NCI-H446 treated with DMSO at 0.1 percent for 48 hours (cell line): ENCODE measurements at regions not wholly inside any gene's neighbourhood (a gene's known extent, or its start where the extent isn't known, plus 50 kb on each side); places are given as distances from the start of the nearest gene placed in this dataset.
"Not testable (repeated sequence)": the region's sequence is repeated elsewhere in the genome, so short reads cannot be mapped to it uniquely, and the experiment has no call there.

ENCODE experiments used
- DNase-seq: peaks from one replicate; lab custom pipeline; 2025; lab: John Stamatoyannopoulos, UW

DNA sequence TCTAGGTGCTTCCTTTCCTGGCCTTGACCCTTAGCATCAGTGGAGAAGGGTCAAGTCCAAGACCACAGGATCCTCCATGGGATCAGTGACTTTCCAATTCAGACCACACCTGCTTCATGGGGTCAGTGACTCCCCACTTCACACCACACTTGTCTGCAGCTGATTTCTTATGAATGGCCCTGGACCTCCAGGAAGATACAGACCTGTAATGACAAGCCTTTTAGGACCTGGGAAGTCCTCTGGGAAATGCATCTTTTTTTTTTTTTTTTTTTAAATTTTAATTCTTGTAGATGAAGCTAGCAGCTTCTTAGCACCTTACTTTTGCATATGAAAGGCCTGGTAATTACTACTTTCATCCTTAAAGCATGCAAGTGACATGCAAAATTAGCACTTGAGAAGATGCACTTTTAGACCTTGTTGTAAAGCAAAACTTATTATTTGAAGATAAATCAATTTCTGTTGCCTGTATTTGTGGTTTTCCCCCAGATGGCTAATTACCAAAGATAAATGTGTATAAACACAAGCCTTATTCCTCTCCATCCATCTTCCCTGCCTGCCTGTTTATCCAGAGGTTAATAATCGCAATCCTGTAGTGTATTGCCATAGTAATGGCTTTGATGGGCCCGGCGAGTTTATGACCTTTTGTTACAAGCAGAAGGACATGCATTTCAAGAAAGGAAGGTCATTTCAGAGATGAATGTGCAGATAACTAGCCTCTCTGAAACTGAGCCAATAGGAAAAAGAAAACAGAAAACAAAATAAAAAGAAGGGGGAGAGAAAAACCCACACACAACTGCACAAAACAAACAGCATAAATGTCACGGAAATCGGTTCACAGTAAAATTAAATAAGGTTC is 1018.7 kb downstream of the TYW1 start:
- DNase-seq, result no peak

DNA sequence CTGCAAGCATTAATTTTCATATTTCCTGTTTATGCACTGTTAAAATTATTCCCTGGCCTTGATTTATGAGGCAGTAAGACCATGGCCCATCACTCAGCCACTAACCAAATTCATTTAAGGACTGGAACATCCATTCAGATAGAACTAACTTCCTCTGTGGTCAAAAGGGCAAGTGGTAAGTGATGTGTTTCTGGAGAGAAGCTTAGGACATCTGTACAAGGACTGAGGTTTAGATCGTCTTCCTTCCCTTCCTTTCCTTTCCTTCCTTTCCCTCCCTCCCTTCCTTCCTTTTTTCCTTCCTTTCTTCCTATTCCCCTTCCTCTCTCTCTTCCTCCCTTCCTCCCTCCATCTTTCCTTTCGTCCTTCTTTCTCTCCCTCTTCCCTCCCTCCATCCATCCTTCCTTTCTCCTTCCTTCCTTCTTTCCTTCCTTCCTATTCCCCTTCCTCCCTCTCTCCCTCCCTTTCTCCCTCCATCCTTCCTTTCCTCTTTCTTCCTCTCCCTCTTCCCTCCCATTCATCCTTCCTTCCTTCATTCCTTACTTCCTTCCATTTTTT is 1019.4 kb downstream of the TYW1 start:
- DNase-seq, result no peak

DNA sequence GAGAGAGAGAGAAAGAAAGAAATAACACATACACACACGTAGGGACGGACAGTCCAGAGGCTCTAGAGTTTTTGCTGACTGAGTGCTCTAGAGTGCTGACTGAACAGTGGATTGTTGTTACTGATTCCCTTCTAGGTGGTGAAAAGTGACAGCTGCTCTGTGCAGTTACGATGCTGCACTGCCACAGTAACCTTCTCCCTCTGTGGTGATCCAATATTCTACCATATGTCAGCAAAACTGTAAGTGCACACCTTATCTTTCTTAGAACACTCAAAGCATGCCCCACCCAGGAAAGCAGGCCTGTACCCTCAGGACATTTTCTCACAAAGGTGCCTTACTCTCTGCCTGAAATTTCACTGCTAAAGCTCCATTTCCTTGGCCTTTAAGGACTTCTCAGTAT is 1023.5 kb downstream of the TYW1 start:
- no peak for DNase-seq

DNA sequence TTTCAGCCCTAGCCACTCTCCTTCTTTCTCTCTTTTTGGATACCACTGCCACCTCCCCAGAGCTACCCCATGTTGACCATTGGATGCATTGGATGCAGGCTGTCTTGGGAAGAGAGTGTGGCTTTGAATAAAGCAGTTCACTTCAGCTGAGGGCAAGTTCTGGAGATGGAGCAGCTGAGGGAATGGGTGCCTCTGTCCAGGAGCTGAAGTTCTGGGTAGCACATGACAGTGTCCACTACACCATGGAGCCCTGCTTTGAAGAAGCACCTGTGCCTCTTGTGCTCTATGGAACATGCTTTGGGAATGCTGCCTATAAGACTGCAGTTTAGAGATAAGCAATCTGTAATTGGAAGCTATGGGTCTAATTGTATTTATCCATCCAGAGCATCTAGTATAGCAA is 1028.7 kb downstream of the TYW1 start:
- no peak for DNase-seq

DNA sequence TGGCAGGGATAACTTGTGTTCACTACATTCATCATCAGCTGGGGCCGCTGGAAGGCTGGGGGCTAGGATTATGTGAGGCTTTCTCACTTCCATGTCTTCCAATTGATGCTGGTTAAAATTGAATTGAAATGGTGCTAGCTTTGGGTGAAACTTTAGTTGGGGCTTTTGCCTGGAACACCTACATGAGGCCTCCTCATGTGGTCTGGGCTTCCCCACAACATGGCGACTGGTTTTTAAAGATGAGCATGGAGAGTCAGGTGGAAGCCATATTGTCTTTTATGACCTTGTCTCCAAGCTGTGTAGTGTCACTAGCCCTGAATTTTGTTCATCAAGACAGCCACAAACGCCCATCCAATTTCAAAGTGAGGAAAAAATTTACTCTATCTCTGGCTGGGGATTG is 1033.9 kb downstream of the TYW1 start:
- DNase-seq, result no peak

DNA sequence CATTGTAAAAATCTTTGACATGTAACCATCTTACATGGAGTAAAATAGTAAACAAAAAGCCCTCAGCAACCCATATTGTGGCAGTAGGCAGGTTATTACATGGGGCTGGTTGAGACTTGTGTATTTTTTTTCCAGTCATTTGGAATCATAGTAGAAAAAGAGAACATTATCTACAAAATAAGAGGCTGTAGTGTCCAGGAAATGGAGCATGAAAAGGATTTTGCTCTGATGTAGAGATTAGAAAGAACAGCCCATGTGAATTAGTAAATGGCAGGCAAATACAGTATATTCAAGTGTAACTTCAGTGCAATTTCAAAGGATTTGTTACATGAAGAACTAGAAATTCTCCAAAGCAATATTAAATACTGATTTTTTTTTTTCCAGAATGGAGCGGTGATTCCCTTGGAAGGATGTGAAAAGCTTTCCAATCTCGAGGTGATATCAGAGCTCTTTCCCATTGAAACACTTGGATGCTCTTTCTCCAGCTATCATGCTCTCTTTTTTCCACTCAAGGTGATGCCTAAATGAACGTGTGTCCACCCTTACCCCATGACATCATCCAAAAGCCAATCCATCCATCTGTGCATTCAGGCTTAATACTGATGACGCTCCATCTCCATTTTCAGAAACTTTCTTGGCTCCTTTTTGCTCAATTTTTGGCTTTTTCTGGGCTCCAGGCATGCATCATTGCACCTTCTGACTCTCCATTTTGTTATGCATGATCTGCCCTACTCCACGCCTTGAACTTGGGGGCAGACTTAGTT is 1034.7 kb downstream of the TYW1 start:
- no peak for DNase-seq

DNA sequence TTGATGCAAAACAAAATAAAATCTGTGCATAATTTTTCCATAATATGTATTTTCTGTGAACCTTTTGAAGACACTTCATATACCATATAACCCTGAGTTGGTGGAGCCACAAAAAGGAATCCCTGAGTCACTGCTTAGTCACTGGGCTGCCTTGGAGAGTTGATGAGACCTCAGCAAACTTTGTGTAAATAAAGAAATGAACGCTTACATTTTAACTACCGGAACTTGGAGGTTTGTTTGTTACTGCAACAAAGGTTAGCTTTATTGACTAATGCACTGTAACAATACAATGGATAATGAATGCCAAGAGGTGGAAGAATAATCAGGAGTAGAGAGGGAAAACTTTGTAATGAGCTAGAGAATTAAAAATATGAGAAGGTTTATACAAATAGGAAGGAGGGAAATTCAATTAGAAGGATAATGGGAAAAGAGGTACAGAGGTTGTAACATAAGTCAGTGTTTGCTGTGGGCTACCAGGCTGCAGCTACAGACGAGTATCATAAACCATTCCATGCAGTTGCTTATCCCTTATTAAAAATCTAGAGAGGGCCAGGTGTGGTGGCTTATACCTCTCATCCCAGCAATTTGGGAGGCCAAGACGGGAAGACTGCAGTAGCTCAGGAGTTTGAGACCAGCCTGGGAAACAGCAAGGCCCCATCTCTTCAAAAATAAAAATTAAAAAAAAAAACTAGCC is 1042.1 kb downstream of the TYW1 start:
- DNase-seq, result no peak

DNA sequence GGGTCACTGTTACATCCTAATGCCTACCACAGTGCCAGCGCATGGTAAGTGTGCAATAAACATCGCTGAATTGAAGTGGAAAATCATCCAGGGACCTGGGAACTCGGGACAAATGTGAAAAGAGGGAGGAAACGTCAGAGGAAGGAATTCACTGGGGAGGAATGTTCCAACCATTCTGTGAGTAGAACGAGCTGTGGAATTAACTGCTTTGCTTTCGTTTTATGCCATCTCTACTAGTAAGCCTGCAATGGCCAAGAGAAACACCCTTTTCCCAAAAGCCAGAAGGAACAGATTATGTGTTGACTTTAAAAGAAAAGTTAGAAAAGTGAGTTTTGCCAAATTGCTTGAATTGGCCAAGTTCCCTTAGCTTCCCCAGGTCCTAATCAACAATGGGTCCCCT is 1044.9 kb downstream of the TYW1 start:
- no peak for DNase-seq

DNA sequence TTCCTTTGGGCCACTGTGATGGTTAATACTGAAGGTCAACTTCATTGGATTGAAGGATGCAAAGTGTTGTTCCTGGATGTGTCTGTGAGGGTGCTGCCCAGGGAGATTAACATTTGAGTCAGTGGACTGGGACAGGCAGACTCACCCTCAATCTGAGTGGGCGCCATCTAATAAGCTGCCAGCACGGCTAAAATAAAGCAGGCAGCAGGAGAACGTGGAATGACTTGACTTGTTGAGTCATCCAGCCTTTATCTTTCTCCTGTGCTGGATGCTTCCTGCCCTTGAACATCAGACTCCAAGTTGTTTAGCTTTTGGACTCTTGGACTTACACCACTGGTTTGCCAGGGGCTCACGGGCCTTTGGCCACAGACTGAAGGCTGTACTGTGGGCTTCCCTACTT is 1046.9 kb downstream of the TYW1 start:
- no peak for DNase-seq

DNA sequence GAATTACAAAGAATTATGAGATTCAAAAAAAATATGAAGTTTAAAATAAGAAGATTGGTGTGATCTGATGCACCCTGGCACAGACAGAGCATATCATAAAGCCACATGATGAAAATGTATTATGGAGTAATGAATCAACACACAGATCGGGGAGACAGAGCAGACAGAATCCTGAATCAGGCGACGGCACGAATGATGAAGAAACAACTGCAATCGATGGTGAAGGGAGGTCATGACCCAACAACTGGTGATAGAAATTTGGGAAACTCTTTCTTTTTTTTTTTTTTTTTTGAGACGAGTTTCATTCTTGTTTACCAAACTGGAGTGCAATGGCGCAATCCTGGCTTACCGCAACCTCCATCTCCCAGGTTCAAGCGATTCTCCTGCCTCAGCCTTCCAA is 1054.0 kb downstream of the TYW1 start:
- DNase-seq, result no peak

DNA sequence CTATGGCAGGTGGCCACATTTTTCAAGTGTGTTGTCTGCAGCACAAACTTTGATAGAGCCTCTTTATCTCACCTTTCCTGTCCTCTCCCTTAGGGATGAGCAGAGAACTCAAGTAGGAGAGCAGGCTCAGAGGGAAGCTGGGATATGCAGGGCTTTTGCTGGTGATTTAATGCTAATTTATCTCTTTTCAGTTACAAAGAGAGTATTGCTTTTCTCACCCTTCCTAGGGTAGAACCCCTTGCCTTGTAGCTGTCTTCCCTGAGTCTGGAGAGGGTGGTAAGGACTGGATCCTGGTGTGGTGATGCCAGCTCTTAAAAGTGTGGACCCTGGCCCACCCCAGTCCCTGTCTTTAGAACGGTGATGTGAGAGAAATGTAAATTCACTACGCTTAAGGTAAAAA is 1061.4 kb downstream of the TYW1 start:
- no peak for DNase-seq

DNA sequence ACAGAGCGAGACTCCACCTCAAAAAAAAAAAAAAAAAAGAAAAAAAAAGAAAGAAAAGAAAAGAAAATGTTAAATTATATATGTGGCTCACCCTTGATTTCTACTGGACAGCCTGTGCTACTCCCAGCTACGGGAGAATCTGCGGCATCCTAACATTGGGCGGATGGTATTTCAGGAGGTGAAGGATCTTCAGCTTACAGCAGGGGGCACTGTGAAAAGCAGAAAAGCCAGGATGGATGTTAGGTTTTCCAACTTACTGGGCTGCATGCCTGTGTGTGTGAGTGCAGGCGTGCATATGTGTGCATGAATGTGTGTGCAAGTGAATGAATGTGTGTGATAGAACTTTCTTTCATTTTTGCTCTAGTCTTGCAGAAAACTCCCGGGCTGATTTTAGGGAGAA is 1066.5 kb downstream of the TYW1 start:
- no peak for DNase-seq

DNA sequence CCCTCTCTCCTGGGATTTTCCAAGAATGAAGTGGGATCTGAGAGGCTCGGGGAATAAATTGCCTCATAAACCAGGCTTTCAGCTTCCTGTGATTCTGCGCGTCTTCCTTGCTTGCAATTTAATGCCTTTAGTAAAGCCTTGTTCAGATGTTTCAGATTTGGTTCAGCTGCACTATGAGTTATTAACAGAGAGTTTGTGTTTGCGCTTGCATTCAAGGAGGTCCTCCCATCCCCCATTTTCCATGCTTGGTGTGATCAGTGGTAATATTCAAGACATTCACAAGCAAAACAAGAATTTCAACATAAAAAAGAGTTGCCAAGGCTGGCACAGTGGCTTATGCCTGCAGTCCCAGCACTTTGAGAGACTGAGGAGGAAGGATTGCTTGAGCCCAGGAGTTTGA is 1068.9 kb downstream of the TYW1 start:
- no peak for DNase-seq

DNA sequence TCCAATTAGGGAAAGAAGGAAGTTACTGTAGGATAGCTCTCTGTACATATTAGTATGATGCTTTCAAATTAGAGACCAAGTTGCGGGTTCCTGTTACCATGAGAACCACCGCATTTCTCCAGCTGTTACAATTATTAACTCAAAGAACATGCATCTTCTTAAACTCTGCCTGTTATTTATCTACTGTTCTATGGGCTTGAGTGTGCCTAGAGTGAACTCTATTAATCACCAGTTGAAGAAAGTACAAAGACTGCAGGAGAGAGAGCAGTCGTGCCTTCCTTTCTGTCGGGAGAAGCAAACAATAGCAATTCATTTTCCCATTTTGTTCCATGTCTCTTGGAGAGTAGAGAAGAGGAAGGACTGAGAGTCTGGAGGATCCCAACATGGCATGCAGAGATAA is 1071.2 kb downstream of the TYW1 start:
- DNase-seq, result no peak

DNA sequence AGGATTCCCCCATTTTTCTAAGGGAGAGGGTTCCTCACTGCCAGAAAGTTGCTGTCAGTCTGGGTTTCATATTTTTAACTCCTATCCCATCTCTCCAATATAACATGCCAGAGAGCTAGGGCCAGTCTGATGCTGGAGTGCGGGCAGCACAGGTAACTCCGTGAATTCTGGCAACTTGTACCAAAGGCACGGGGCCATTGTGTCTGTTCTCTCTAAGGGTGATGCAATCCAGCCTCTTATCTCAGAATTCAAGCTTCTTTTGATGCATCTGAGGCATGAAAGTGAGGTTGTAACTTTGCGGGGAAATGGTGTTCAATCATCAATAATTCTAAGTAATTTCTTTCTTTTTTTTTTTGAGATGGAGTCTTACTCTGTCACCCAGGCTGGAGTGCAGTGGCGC is 1074.4 kb downstream of the TYW1 start:
- no peak for DNase-seq

DNA sequence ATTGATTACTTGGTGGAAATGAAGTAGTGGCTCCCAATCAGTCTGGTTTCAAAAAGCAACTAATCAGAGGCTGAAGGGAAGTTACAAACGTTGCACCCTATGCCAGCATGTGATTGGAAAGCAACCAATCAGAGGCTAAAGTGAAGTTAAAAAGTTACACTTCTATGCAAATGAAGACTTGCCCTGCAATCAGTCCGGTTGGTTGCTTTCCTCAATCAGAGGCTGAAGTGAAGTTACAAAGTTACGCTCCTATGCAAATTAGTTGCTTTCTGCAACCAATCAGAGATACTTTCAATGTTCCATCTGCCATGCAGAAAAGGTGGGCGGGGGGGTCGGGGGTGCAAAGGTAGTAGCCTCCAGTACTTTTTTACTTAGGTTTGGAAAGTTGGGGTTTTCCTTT is 1077.1 kb downstream of the TYW1 start:
- no peak for DNase-seq

DNA sequence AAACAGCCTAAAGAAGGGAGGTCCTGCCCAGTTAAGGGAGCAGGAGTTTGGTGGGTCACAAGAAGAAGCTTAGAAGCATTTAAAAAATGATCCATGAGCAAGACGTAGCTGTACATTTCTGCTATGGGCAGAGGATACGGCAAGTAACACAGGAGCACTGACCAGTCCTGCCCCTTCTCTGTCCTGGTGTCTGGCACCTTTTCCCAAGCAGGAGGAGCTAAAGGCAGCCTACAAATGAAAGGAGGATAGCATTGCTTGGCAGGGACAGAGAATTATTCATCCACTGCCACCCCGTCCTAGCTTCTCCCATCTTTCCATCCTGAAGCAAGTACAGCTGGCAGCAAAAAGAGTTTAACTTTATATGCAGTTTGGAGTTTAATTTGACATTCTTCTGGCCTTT is 1077.6 kb downstream of the TYW1 start:
- no peak for DNase-seq

DNA sequence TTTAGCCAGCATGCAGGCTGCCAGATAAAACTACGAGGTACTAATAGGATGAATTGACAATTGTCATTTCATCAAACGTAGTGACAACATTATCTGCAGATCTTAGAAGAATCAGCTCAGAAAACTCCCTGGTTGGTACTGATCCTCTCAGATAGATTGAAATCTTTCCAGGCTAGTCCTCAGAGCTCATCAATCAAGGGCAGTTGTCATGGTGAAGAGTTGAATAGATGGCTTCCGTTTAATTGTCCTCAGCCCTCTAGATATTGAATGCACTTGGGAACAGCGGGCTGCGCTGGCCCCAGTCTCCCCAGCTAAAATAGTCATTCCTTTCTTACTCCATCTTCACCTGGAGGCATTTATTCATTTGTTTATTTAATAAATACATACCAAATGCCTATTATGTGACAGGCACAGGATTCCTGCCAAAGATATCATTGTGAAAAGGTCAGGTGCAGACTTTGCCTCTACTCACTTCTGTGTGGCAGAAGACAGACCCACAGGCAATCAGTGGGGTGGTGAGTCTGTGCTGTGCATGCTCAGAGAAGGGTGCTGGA is 1081.6 kb downstream of the TYW1 start:
- DNase-seq, result no peak

DNA sequence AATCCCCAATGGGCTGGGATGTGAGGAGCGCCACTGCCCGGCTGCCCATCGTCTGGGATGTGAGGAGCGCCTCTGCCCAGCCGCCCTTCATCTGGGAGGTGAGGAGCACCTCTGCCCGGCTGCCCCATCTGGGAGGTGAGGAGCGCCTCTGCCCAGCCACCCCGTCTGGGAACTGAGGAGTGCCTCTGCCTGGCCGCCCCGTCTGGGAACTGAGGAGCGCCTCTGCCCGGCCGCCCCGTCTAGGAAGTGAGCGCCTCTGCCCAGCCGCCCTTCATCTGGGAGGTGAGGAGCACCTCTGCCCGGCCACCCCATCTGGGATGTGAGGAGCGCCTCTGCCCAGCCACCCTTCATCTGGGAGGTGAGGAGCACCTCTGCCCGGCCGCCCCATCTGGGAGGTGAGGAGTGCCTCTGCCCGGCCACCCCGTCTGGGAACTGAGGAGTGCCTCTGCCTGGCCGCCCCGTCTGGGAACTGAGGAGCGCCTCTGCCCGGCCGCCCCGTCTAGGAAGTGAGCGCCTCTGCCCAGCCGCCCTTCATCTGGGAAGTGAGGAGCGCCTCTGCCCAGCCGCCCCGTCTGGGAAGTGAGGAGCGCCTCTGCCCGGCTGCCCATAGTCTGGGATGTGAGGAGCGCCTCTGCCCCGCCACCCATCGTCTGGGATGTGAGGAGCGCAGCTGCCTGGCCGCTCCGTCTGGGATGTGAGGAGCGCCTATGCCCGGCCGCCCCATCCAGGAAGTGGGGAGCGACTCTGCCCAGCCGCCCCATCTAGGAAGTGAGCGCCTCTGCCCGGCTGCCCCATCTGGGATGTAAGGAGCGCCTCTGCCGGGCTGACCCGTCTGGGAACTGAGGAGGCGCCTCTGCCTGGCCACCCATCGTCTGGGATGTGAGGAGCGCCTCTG is 1085.7 kb downstream of the TYW1 start:
- DNase-seq, result not testable (repeated sequence)

DNA sequence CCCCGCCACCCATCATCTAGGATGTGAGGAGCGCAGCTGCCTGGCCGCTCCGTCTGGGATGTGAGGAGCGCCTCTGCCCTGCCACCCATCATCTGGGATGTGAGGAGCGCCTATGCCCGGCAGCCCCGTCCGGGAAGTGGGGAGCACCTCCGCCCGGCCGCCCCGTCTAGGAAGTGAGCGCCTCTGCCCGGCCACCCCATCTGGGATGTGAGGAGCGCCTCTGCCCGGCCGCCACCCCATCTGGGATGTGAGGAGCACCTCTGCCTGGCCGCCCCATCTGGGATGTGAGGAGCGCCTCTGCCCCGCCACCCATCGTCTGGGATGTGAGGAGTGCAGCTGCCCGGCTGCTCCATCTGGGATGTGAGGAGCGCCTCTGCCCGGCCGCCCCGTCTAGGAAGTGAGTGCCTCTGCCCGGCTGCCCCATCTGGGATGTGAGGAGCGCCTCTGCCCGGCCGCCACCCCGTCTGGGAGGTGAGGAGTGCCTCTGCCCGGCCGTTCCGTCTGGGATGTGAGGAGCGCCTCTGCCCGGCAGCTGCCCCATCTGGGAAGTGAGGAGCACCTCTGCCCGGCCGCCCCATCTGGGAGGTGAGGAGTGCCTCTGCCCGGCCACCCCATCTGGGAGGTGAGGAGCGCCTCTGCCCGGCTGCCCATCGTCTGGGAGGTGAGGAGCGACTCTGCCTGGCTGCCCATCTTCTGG is 1086.5 kb downstream of the TYW1 start:
- not testable (repeated sequence) for DNase-seq

DNA sequence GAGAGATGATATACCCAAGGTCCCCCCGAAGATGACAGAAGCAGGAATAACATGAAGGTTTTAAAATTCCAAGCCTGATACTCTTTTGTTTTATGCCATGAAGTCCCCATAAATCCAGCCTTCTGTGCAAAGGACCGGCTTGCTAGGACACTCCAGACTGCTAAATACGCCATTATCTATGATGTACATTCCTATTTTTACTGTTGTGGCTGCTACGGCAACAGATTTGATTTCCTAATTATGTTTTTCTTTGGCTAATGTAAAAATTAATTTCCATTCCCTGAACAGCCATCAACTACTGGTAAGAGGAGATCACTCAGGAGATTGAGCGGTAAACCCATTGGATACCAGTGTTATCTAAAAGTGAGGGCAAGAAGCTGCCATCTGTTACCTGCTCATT is 1090.8 kb downstream of the TYW1 start:
- no peak for DNase-seq
